ENCODE measurements at regions not wholly inside any gene's neighbourhood (a gene's known extent, or its start where the extent isn't known, plus 50 kb on each side); places are given as distances from the start of the nearest gene placed in this dataset.

- DNase-seq, result no peak
- no peak overlapping the region for H3K4me3 ChIP-seq (ENCODE audit: insufficient read depth, low read depth, low read length)
- H3K27me3 ChIP-seq (ENCODE audit: control insufficient read depth, insufficient read depth, low read length), result no peaks in the 10 kb centered on the region
- H3K36me3 ChIP-seq (replicated peaks; ENCODE audit: control insufficient read depth, insufficient read depth, low read length), result no peaks in the 10 kb centered on the region
These were observed 390.5 kb downstream of the ZNF536 start for GRCh38 chr19:30762651-30763050.

DNA sequence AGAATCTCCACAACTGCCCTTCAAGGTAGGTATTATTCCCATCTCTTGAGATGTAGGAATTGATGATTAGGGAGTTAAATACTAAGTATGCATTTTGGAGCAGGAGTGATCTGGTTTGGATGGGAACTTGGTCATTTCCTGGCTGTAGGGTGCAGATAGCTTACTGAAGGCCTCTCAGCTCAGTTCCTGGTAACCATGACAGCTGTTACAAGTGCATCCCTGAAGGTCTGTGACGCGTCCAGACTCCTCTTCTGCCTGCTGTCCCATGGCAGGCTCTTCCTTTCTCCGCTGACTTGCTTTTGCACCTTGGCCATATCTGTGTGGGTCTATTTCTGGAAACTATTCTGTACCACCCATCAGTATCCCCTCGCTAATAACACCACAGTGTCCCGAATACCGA, 387.8 kb downstream of the ZNF536 start:
- Histone ChIP-seq H3K27me3 (ENCODE audit: control insufficient read depth, insufficient read depth, low read length) (no peaks in the 10 kb centered on the region), H3K4me3 (ENCODE audit: insufficient read depth, low read depth, low read length) (no peak overlapping the region), H3K36me3 (replicated peaks; ENCODE audit: control insufficient read depth, insufficient read depth, low read length) (no peaks in the 10 kb centered on the region)
- DNase-seq, result no peak

- Histone ChIP-seq H3K27me3 (ENCODE audit: control insufficient read depth, insufficient read depth, low read length) (no peaks in the 10 kb centered on the region), H3K4me3 (ENCODE audit: insufficient read depth, low read depth, low read length) (no peak overlapping the region), H3K36me3 (replicated peaks; ENCODE audit: control insufficient read depth, insufficient read depth, low read length) (no peaks in the 10 kb centered on the region)
- no peak for DNase-seq
These were observed 385.8 kb downstream of the ZNF536 start for GRCh38 chr19:30757837-30758617.

- Histone ChIP-seq H3K27me3 (ENCODE audit: control insufficient read depth, insufficient read depth, low read length) (no peaks in the 10 kb centered on the region), H3K4me3 (ENCODE audit: insufficient read depth, low read depth, low read length) (no peak overlapping the region), H3K36me3 (replicated peaks; ENCODE audit: control insufficient read depth, insufficient read depth, low read length) (no peaks in the 10 kb centered on the region)
- no peak for DNase-seq
These were observed 385.1 kb downstream of the ZNF536 start for GRCh38 chr19:30757104-30757836.

DNA sequence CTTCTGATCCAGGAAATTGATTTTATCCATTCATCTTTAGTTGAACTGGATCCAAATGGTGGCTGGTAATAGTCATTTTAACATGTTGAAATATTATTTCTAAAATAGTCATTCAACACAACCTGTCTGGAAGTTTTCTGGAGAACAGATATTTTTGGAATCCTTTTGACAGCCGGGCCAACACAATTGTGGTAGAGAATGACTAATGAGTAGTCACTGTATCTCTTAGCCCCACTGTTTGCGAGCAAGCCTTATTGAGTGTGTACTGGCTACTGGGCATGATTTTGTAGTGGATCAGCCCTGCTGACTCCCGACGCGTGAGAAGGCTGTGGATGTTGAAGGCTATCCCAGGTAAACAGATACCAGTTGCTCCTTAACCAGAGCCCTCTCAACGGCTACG, 383.4 kb downstream of the ZNF536 start:
- no peak for DNase-seq
- Histone ChIP-seq H3K27me3 (ENCODE audit: control insufficient read depth, insufficient read depth, low read length) (no peaks in the 10 kb centered on the region), H3K4me3 (ENCODE audit: insufficient read depth, low read depth, low read length) (no peak overlapping the region)

DNA sequence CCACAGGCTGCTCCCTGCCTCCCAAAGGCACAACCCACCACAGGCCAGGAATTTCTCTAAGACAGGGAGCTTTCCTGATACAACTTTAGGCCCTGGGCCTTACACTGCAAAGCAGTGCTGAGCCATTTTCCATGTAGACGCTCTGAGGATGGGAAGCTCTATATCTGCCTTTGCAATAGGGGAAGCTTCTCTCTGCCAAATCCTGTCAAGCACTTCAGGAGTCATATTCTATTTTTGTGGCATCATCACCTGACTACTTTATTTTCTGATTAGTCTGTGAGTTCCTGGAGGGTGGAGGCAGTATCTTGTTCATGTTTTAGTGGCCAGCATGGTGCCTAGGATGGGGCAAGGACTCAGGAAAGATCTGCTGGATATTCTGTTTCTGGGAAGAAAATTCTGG, 382.0 kb downstream of the ZNF536 start:
- no peaks in the 10 kb centered on the region for H3K27me3 ChIP-seq (ENCODE audit: control insufficient read depth, insufficient read depth, low read length)
- no peak for DNase-seq
- no peaks in the 10 kb centered on the region for H3K36me3 ChIP-seq (replicated peaks; ENCODE audit: control insufficient read depth, insufficient read depth, low read length)
- H3K4me3 ChIP-seq (ENCODE audit: insufficient read depth, low read depth, low read length), result no peak overlapping the region

More for the DNA sequence above, 383.4 kb downstream of the ZNF536 start:
- no peaks in the 10 kb centered on the region for H3K36me3 ChIP-seq (replicated peaks; ENCODE audit: control insufficient read depth, insufficient read depth, low read length)

DNA sequence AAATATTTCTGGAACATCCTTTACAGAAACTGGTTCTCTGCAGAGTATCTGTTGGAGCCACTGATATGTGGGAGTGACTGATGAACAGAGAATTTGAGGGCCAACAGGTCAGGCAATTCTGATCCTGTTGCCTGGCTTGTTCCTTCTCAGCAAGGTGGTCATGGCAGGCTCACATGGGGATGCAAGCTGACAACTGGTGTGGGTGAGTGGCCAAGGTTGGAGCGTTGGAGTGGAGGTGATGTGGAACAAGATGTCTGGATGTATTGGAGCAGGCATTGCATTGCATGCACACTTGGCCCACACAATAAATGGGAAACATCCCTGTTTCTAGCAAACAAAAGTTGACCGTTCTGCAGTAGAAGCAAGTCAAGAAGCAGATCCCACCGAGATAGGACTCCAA, 380.7 kb downstream of the ZNF536 start:
- no peak for DNase-seq
- H3K27me3 ChIP-seq (ENCODE audit: control insufficient read depth, insufficient read depth, low read length), result no peaks in the 10 kb centered on the region
- no peaks in the 10 kb centered on the region for H3K36me3 ChIP-seq (replicated peaks; ENCODE audit: control insufficient read depth, insufficient read depth, low read length)
- no peak overlapping the region for H3K4me3 ChIP-seq (ENCODE audit: insufficient read depth, low read depth, low read length)

DNA sequence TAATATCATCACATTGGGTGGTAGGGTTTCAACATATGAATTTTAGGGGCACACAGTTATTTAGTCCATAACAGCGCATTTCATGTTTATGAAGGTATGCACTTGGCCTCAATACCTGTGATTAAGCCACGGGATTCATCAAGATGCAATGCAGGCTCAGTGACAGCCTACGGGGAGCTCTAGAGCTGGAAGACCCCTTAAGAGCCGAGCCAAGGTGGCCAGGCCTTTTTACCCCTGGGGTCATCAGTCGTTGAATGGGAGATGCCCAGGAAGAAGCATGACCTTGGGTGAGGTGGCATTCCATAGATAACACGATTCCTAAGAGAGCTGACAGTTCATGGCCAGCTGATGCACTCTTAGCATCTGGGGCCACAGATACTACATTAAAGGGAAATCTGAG, 380.0 kb downstream of the ZNF536 start:
- no peak for DNase-seq
- no peak overlapping the region for H3K4me3 ChIP-seq (ENCODE audit: insufficient read depth, low read depth, low read length)
- no peaks in the 10 kb centered on the region for H3K27me3 ChIP-seq (ENCODE audit: control insufficient read depth, insufficient read depth, low read length)
- H3K36me3 ChIP-seq (replicated peaks; ENCODE audit: control insufficient read depth, insufficient read depth, low read length), result no peaks in the 10 kb centered on the region

- H3K36me3 ChIP-seq (replicated peaks; ENCODE audit: control insufficient read depth, insufficient read depth, low read length), result no peaks in the 10 kb centered on the region
- no peaks in the 10 kb centered on the region for H3K27me3 ChIP-seq (ENCODE audit: control insufficient read depth, insufficient read depth, low read length)
- H3K4me3 ChIP-seq (ENCODE audit: insufficient read depth, low read depth, low read length), result no peak overlapping the region
- DNase-seq, result no peak
These were observed 373.3 kb downstream of the ZNF536 start for GRCh38 chr19:30745476-30745985.

- H3K4me3 ChIP-seq (ENCODE audit: insufficient read depth, low read depth, low read length), result no peak overlapping the region
- DNase-seq, result no peak
- no peaks in the 10 kb centered on the region for H3K36me3 ChIP-seq (replicated peaks; ENCODE audit: control insufficient read depth, insufficient read depth, low read length)
- H3K27me3 ChIP-seq (ENCODE audit: control insufficient read depth, insufficient read depth, low read length), result no peaks in the 10 kb centered on the region
These were observed 372.7 kb downstream of the ZNF536 start for GRCh38 chr19:30744741-30745475.

DNA sequence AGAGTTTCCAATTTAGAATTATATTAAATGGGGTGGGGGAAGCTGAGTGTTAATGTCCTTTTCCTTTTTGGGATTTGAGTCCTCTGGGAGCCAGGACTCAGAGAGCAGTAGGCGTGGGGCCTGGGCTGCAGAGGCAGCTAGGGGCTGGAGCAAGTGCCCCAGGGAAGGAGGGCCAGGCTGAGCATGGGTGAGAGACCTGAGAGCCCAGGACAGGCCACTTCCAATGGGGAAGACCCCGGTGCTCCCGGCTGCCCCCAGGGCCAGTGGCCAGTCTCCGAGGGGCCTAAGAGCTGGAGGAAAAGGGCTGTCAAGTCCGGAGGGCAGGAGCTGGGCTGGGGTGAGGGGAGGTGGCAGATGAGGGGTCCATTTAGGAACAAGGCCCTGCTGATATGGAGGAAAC, 371.5 kb downstream of the ZNF536 start:
- Histone ChIP-seq H3K36me3 (replicated peaks; ENCODE audit: control insufficient read depth, insufficient read depth, low read length) (no peaks in the 10 kb centered on the region), H3K27me3 (ENCODE audit: control insufficient read depth, insufficient read depth, low read length) (no peaks in the 10 kb centered on the region), H3K4me3 (ENCODE audit: insufficient read depth, low read depth, low read length) (no peak overlapping the region)
- DNase-seq, result no peak

GRCh38 chr19:30743011-30743410, 370.8 kb downstream of the ZNF536 start:
- no peak overlapping the region for H3K4me3 ChIP-seq (ENCODE audit: insufficient read depth, low read depth, low read length)
- DNase-seq, result no peak
- no peaks in the 10 kb centered on the region for H3K27me3 ChIP-seq (ENCODE audit: control insufficient read depth, insufficient read depth, low read length)
- no peaks in the 10 kb centered on the region for H3K36me3 ChIP-seq (replicated peaks; ENCODE audit: control insufficient read depth, insufficient read depth, low read length)

DNA sequence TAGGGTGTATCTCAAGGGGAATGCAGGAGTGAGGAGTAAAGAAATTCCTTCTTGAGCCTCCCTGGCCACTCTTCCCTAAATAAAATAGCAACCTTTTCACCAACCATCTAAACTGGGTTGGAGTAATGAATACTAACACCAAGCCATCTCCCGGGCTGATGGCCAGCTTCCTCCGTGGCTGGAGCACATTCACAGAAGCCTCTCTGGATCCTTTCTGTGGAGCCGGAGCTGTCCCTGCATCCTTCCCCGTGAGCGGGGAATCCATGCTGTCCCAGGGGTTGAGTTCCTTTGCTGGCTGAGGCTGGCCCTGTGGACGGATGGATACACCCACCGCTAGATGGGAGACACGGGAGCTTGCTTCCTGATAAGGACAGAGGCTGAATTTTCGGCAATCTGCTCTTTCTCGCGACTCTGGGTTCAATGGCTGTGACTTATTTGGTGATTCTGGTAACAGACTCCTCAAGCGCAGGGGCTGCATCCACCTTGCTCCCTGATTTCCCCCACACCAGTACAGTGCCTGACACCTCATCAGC, 370.3 kb downstream of the ZNF536 start:
- H3K36me3 ChIP-seq (replicated peaks; ENCODE audit: control insufficient read depth, insufficient read depth, low read length), result no peaks in the 10 kb centered on the region
- no peak for DNase-seq
- no peaks in the 10 kb centered on the region for H3K27me3 ChIP-seq (ENCODE audit: control insufficient read depth, insufficient read depth, low read length)
- no peak overlapping the region for H3K4me3 ChIP-seq (ENCODE audit: insufficient read depth, low read depth, low read length)

DNA sequence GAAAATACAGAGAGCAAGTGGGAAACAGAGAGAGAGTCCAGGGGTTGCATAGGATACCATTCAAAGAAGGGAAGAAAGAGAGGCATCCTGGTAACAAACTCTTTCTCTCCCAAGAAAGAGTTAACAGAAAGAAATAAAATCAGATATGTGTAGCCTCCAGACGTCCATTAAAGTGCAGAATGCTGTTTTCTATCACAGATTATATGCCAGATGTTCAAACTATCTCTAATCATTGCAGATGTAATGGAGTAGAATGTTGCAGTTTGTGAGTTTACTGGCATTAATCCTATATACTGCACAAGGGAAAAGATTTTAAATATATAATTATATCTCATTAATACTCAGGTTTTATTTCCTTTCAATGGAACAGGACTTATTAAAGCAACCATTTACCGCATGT, 369.4 kb downstream of the ZNF536 start:
- H3K27me3 ChIP-seq (ENCODE audit: control insufficient read depth, insufficient read depth, low read length), result no peaks in the 10 kb centered on the region
- no peak for DNase-seq
- no peaks in the 10 kb centered on the region for H3K36me3 ChIP-seq (replicated peaks; ENCODE audit: control insufficient read depth, insufficient read depth, low read length)
- no peak overlapping the region for H3K4me3 ChIP-seq (ENCODE audit: insufficient read depth, low read depth, low read length)
